Epithelial cell of prostate (primary cell): ENCODE measurements at regions not wholly inside any gene's neighbourhood (a gene's known extent, or its start where the extent isn't known, plus 50 kb on each side); places are given as distances from the start of the nearest gene placed in this dataset.

Experiments
- DNase-seq: peaks from one replicate; pipeline ENCODE4 v3.0.0-alpha.2; 2011; ENCODE audit warnings: low read depth, low spot score
- H3K27ac ChIP-seq: fragments of 450-650 bp; 2 replicates; pipeline ENCODE4 v1.5.1; 2017; ENCODE audit warnings: mild to moderate bottlenecking

- no peak for DNase-seq
- no peak overlapping the region for H3K27ac ChIP-seq
These were observed 176.8 kb upstream of the SETBP1 start for GRCh38 chr18:44503854-44504253.

GRCh38 chr18:44507729-44508325 is 172.9 kb upstream of the SETBP1 start:
- DNase-seq = no peak
- no peak overlapping the region for H3K27ac ChIP-seq

DNA sequence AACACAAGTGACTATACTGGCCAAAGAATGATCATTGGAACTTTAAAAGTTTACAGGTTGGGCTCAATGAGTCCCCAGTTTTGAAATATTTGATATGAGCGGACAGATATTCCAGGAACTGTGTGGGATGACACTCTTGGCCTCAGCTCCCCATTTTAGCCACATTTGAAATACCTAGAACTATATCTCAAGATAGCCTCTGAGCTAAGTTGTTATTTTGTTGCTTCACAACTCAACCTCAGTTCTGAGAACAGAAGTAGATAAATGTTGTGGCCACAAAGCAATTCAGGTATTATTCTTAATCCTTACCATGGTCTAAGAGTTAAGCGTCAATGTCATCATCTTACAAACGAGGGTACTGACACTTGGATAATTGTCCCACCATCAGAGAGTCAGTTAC is 172.2 kb upstream of the SETBP1 start:
- H3K27ac ChIP-seq = no peak overlapping the region

GRCh38 chr18:44509048-44509447 is 171.6 kb upstream of the SETBP1 start:
- DNase-seq = no peak
- no peak overlapping the region for H3K27ac ChIP-seq

More for the DNA sequence above, 172.2 kb upstream of the SETBP1 start:
- DNase-seq = no peak

DNA sequence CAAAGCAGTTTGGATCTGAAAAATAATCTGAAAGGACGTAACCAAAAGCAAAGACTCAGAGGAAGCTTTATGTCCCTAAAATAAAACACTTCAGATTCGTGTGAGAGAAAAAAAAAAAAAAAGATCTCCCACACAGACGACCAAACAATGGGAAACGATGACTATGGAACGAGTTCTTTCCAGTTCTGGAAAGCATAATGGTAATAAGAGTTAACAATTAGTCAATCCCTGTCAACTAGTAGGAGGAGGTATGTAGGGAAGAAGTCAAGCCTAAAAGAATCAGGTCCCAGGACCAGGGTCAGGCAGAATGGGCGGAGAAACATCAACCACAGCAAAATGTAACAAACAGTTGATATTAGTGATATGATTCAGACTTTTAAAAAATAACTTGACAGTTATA is 170.3 kb upstream of the SETBP1 start:
- no peak overlapping the region for H3K27ac ChIP-seq
- DNase-seq = no peak

- no peak for DNase-seq
- no peak overlapping the region for H3K27ac ChIP-seq
These were observed 167.5 kb upstream of the SETBP1 start for GRCh38 chr18:44513233-44513632.

DNA sequence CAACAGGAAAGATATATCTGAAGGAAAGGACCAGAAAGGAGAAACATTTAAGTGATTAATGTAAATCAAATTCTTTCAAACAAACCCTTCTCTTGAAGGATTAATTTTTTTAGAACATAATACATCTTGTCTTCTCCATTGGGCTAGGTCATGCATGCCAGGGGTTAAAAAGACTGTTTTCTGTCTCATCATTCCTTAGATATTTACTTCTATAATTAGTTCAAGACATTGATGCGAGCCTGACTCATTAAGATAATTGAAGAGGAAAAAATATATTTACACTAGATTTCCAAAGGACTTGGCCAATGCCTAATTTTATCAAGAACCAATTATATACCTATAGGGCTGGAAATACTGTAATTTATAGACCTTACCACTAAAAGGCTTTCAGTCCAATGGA is 166.6 kb upstream of the SETBP1 start:
- no peak for DNase-seq
- no peak overlapping the region for H3K27ac ChIP-seq

- no peak overlapping the region for H3K27ac ChIP-seq
- no peak for DNase-seq
These were observed 165.9 kb upstream of the SETBP1 start for GRCh38 chr18:44514766-44515165.

GRCh38 chr18:44516450-44516849 is 164.2 kb upstream of the SETBP1 start:
- H3K27ac ChIP-seq = no peak overlapping the region
- no peak for DNase-seq

DNA sequence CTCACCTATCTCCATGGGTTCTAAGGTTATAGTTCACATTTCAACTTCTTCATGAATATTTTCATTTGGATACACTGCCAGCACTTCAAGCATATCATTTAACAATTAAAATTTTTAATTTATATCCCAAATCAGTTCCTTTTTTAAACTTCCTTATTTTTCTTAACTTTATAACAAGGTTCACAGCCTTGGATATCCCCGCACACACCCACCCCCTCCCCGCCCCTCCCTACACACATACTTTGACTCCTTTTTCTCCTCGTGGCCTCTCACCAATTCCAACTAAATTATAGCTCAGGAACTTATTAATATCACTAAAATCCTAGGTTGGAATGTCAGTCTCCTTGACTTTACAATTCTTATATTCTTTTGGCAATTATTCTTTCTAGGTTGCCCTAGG is 163.6 kb upstream of the SETBP1 start:
- no peak overlapping the region for H3K27ac ChIP-seq
- DNase-seq = no peak

GRCh38 chr18:44518091-44518615 is 162.5 kb upstream of the SETBP1 start:
- DNase-seq = no peak
- H3K27ac ChIP-seq = peak overlapping the region; percentile 30

DNA sequence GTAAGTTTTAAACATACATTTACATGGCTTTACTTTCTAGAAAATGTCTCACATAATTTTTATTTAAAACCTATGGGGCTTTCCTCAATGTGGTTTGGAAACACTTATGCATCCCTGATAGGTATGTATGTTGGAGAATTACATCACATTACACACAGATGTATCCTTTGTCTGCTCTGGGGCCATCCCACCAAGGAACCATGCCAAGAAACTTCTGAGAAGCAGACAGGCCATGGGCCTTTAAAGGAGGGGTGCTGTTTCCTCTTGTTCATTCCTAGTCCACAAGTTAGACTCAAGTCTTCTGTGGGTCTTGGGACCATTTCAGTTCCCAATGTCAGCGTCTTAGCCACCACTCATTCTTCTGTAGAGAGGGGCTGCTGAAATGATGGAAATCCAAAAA is 162.0 kb upstream of the SETBP1 start:
- no peak for DNase-seq
- H3K27ac ChIP-seq = peak overlapping the region; percentile 30

- H3K27ac ChIP-seq = peak overlapping the region; percentile 80
- DNase-seq = no peak
These were observed 159.6 kb upstream of the SETBP1 start for GRCh38 chr18:44520981-44521667.

GRCh38 chr18:44521668-44522022 is 159.0 kb upstream of the SETBP1 start:
- H3K27ac ChIP-seq = peak overlapping the region; percentile 80
- no peak for DNase-seq

GRCh38 chr18:44526705-44527415 is 153.8 kb upstream of the SETBP1 start:
- no peak for DNase-seq
- H3K27ac ChIP-seq = no peak overlapping the region

DNA sequence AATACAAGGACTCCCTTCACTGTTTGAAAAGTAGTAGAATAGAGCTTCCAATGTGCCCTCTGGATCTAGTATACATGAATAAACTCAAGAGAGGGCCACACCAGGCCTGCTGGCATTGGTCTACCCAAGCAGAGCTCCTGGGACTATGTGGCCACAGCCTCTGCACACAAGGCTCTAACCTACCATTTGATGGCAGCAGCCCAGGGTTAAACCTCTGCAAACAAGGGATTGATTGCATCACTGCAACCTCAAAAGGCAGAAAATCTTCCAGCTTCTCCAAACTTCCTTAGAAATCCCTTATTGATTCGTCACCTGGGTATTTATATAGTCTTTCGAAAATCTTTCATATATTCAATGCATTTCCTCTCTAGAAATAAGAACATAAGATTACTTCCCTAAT is 147.6 kb upstream of the SETBP1 start:
- H3K27ac ChIP-seq = no peak overlapping the region
- no peak for DNase-seq

DNA sequence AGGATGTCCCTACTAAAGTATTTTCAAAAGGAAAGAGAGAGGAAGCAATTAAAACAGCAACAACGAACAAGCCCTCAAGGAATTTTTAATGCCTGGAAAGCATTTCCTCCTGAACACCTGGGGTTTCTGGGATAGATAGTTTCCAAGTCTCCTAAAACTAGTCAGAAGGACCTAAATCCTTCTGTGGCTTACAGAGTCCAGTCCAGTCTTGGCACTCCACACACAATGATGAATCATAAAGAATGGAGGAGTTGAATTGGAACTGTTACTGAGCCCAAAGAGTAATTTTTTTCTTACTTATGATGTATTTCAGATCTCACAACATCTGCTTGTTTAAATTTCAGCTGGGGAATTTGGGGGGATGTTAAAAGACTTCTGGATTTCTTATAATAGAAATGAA is 144.6 kb upstream of the SETBP1 start:
- H3K27ac ChIP-seq = no peak overlapping the region
- no peak for DNase-seq

- no peak for DNase-seq
- no peak overlapping the region for H3K27ac ChIP-seq
These were observed 144.1 kb upstream of the SETBP1 start for GRCh38 chr18:44536619-44537018.

GRCh38 chr18:44537526-44537925 is 143.2 kb upstream of the SETBP1 start:
- no peak for DNase-seq
- no peak overlapping the region for H3K27ac ChIP-seq

GRCh38 chr18:44539926-44540325 is 140.8 kb upstream of the SETBP1 start:
- no peak overlapping the region for H3K27ac ChIP-seq
- no peak for DNase-seq

DNA sequence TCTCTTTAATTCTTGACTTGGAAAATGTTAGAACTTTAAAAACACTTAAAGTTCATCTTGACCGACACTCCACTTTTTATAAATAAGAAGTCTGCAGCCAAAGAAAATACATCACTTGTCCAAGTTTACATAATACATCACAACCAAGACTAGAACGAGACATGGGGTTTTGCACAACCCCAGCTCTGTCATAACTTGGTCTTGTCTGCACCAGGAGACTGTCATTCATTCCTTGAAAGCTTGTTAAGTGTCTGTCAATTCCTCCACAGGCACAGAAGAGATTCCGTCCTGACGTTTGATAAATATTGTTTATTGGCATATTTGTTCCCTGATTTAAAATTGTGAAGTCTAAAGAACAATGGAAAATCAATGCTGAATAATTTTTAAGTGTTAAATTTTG is 139.5 kb upstream of the SETBP1 start:
- DNase-seq = no peak
- H3K27ac ChIP-seq = no peak overlapping the region
